ENCODE measurements at regions not wholly inside any gene's neighbourhood (a gene's known extent, or its start where the extent isn't known, plus 50 kb on each side); places are given as distances from the start of the nearest gene placed in this dataset.

- Histone ChIP-seq H3T11ph (ENCODE audit: low read length) (no peak overlapping the region), H2BK15ac (ENCODE audit: low read depth, low read length) (no peak overlapping the region), H2BK120ac (ENCODE audit: low read depth, low read length, poor library complexity, severe bottlenecking) (no peak overlapping the region), H3K4me2 (ENCODE audit: insufficient read depth, insufficient read length, low read length) (no peak overlapping the region), H3K23ac (ENCODE audit: insufficient read length, low read depth, low read length) (no peak overlapping the region), H3K79me1 (ENCODE audit: insufficient read depth, low read depth, low read length, poor library complexity, severe bottlenecking) (no peaks in the 10 kb centered on the region), H4K20me1 (ENCODE audit: control insufficient read depth, insufficient read depth, insufficient read length) (no peaks in the 10 kb centered on the region), H3K23me2 (ENCODE audit: insufficient read length, low read depth, low read length, poor library complexity, severe bottlenecking) (no peaks in the 10 kb centered on the region), H3K4me1 (ENCODE audit: insufficient read depth, low read length) (no peaks in the 10 kb centered on the region), H4K5ac (ENCODE audit: insufficient read length, low read depth, low read length) (no peak overlapping the region), H3K79me2 (ENCODE audit: insufficient read depth, low read length) (no peaks in the 10 kb centered on the region), H3K18ac (ENCODE audit: insufficient read length, low read depth, low read length) (no peak overlapping the region), H3K27me3 (ENCODE audit: insufficient read depth, low read length) (no peaks in the 10 kb centered on the region), H3K9ac (ENCODE audit: extremely low read depth, insufficient read length, low read length) (no peak overlapping the region), H2BK12ac (ENCODE audit: insufficient read length, low read depth, low read length) (no peak overlapping the region), H2BK5ac (ENCODE audit: insufficient read length, low read length) (no peak overlapping the region), H3K14ac (ENCODE audit: insufficient read depth, low read length) (no peak overlapping the region), H2BK20ac (ENCODE audit: low read depth, low read length, poor library complexity, severe bottlenecking) (no peak overlapping the region), H3K56ac (ENCODE audit: insufficient read length, low read depth, low read length) (no peak overlapping the region), H2AK5ac (ENCODE audit: insufficient read length, low read length) (no peak overlapping the region), H3K4ac (ENCODE audit: low read depth, low read length) (no peak overlapping the region), H3K27ac (ENCODE audit: insufficient read length, low read depth, low read length) (no peak overlapping the region), H4K8ac (replicated peaks; ENCODE audit: insufficient read length, low read depth, low read length) (no peak overlapping the region), H4K91ac (ENCODE audit: insufficient read length, low read depth, low read length) (no peak overlapping the region), H3K9me3 (ENCODE audit: control insufficient read depth, low read depth, low read length) (no peaks in the 10 kb centered on the region), H2AFZ (ENCODE audit: low read length) (no peak overlapping the region)
- TF ChIP-seq CTCF (conservative IDR thresholded peaks at IDR 0.05), result no peak
- H3K4me1 Mint-ChIP-seq, result no peaks in the 10 kb centered on the region
- DNase-seq, result no peak
- H3K4me3 Mint-ChIP-seq, result no peak overlapping the region
- WGBS (ENCODE audit: extremely low coverage, insufficient read length, low lambda C conversion rate), result no CpG with 5 or more reads among the region's 3 CpGs
- peaks cover 0 to 2% (median 0%) of the 10 kb centered on the region in 3 experiments; a peak in 2 of 7 replicates for H3K36me3 Mint-ChIP-seq (ENCODE audit: insufficient read depth in 1 of 3, low read depth in 3 of 3)
- no peak overlapping the region for H3K27ac Mint-ChIP-seq
- H3K27me3 Mint-ChIP-seq (ENCODE audit: low read depth), result no peaks in the 10 kb centered on the region; the same call in 1 of the 2 replicates
- peaks cover 2 to 4% of the 10 kb centered on the region in 2 experiments; a peak in 2 of 5 replicates for H3K9me3 Mint-ChIP-seq
These were observed 695.9 kb downstream of the EPHA4 start for GRCh38 chr2:220876080-220876824.
